ENCODE measurements at regions not wholly inside any gene's neighbourhood (a gene's known extent, or its start where the extent isn't known, plus 50 kb on each side); places are given as distances from the start of the nearest gene placed in this dataset.

- Histone ChIP-seq H3K36me3 (ENCODE audit: insufficient read depth, low read length) (no peaks in the 10 kb centered on the region), H3K79me2 (replicated peaks; ENCODE audit: insufficient read depth, low read length) (no peaks in the 10 kb centered on the region), H4K20me1 (ENCODE audit: insufficient read depth) (no peaks in the 10 kb centered on the region), H3K4me3 (ENCODE audit: low read length) (no peak overlapping the region), H3K9me2 (ENCODE audit: insufficient read depth, low read length) (no peaks in the 10 kb centered on the region), H3K9me3 (ENCODE audit: low read length) (no peaks in the 10 kb centered on the region), H3K9ac (ENCODE audit: low read length) (no peak overlapping the region), H2AFZ (ENCODE audit: low read depth, low read length) (no peak overlapping the region), H3K27ac (ENCODE audit: low read length) (no peak overlapping the region), H3F3A (ENCODE audit: insufficient read depth, low read length, poor library complexity, severe bottlenecking) (no peaks in the 10 kb centered on the region), H3K27me3 (ENCODE audit: insufficient read depth, low read depth, low read length) (no peaks in the 10 kb centered on the region), H3K4me2 (ENCODE audit: low read length) (no peak overlapping the region)
- no peak for TF ChIP-seq POLR2AphosphoS5 (IDR thresholded peaks at IDR 0.05)
- TF ChIP-seq REST (IDR thresholded peaks at IDR 0.05; ENCODE audit: borderline replicate concordance) = no peak
- TF ChIP-seq EZH2 (IDR thresholded peaks at IDR 0.05; ENCODE audit: borderline replicate concordance, insufficient read depth, low read length, poor library complexity, severe bottlenecking) = no peak
- no peak for TF ChIP-seq MXI1 (conservative IDR thresholded peaks at IDR 0.05; ENCODE audit: poor library complexity, severe bottlenecking)
Observed at GRCh38 chrX:10932842-10933440, 178.2 kb upstream of the HCCS start.

- no peaks in the 10 kb centered on the region for H3K27me3 ChIP-seq (ENCODE audit: insufficient read depth, low read depth, low read length)
- H2AFZ ChIP-seq (ENCODE audit: low read depth, low read length) = no peak overlapping the region
- no peaks in the 10 kb centered on the region for H3K36me3 ChIP-seq (ENCODE audit: insufficient read depth, low read length)
- TF ChIP-seq MXI1 (conservative IDR thresholded peaks at IDR 0.05; ENCODE audit: poor library complexity, severe bottlenecking) (no peak), POLR2AphosphoS5 (IDR thresholded peaks at IDR 0.05) (no peak), REST (IDR thresholded peaks at IDR 0.05; ENCODE audit: borderline replicate concordance) (no peak), CTCF (IDR thresholded peaks at IDR 0.05; ENCODE audit: poor library complexity, severe bottlenecking) (no peak), EP300 (conservative IDR thresholded peaks at IDR 0.05; ENCODE audit: poor library complexity, severe bottlenecking) (no peak)
- H3K9ac ChIP-seq (ENCODE audit: low read length) = no peak overlapping the region
- no peak overlapping the region for H3K4me2 ChIP-seq (ENCODE audit: low read length)
- H4K20me1 ChIP-seq (ENCODE audit: insufficient read depth) = no peaks in the 10 kb centered on the region
- no peaks in the 10 kb centered on the region for H3F3A ChIP-seq (ENCODE audit: insufficient read depth, low read length, poor library complexity, severe bottlenecking)
- H3K27ac ChIP-seq (ENCODE audit: low read length) = no peak overlapping the region
- H3K79me2 ChIP-seq (replicated peaks; ENCODE audit: insufficient read depth, low read length) = no peaks in the 10 kb centered on the region
- H3K4me3 ChIP-seq (ENCODE audit: low read length) = no peak overlapping the region
- H3K9me2 ChIP-seq (ENCODE audit: insufficient read depth, low read length) = no peaks in the 10 kb centered on the region
- H3K9me3 ChIP-seq (ENCODE audit: low read length) = no peaks in the 10 kb centered on the region
Observed at GRCh38 chrX:10935501-10935900, 175.6 kb upstream of the HCCS start.

Measured in neural cell (in vitro differentiated cells).